WTC11 (cell line): ENCODE measurements at regions not wholly inside any gene's neighbourhood (a gene's known extent, or its start where the extent isn't known, plus 50 kb on each side); places are given as distances from the start of the nearest gene placed in this dataset.

ENCODE experiments used
- CTCF ChIP-seq: fragments of 200-600 bp; IDR thresholded peaks from 2 replicates; pipeline ENCODE4 v1.8.0; 2022; ENCODE audit warnings: antibody characterized with exemption
- ELF4 ChIP-seq: sonication (generic); formaldehyde crosslinking; IDR thresholded peaks from 2 replicates; pipeline ENCODE4 v1.8.1; 2022; ENCODE audit warnings: low read depth, mild to moderate bottlenecking, moderate library complexity, missing genetic modification reagents
- ESRRA ChIP-seq: sonication (generic); formaldehyde crosslinking; IDR thresholded peaks from 2 replicates; pipeline ENCODE4 v1.8.1; 2022; ENCODE audit warnings: mild to moderate bottlenecking, missing genetic modification reagents, borderline replicate concordance
- JAZF1 ChIP-seq: fragments of 250-450 bp; sonication (Bioruptor Pico); IDR thresholded peaks from 2 replicates; pipeline ENCODE4 v1.9.0; 2021; ENCODE audit warnings: moderate library complexity, mild to moderate bottlenecking, inconsistent platforms
- MLX ChIP-seq: sonication (generic); formaldehyde crosslinking; IDR thresholded peaks from 2 replicates; pipeline ENCODE4 v1.8.1; 2023; ENCODE audit warnings: mild to moderate bottlenecking, missing genetic modification reagents, moderate library complexity
- NR1H2 ChIP-seq: sonication (generic); formaldehyde crosslinking; IDR thresholded peaks from 2 replicates; pipeline ENCODE4 v1.9.0; 2021; ENCODE audit warnings: mild to moderate bottlenecking, moderate library complexity, missing genetic modification reagents
- STAT6 ChIP-seq: sonication (generic); formaldehyde crosslinking; conservative IDR thresholded peaks from 2 replicates; pipeline ENCODE4 v1.8.1; 2023; ENCODE audit warnings: mild to moderate bottlenecking, low read depth, missing genetic modification reagents, moderate library complexity
- TEAD4 ChIP-seq: sonication (generic); formaldehyde crosslinking; IDR thresholded peaks from 2 replicates; pipeline ENCODE4 v1.8.0; 2022; ENCODE audit warnings: mild to moderate bottlenecking, missing genetic modification reagents
- USF2 ChIP-seq: sonication (generic); formaldehyde crosslinking; IDR thresholded peaks from 2 replicates; pipeline ENCODE4 v1.8.1; 2023; ENCODE audit warnings: mild to moderate bottlenecking, missing genetic modification reagents, moderate library complexity
- ZNF121 ChIP-seq: sonication (generic); formaldehyde crosslinking; IDR thresholded peaks from 2 replicates; pipeline ENCODE4 v1.8.0; 2023; ENCODE audit warnings: missing genetic modification reagents
- ZNF138 ChIP-seq: sonication (generic); formaldehyde crosslinking; conservative IDR thresholded peaks from 2 replicates; pipeline ENCODE4 v1.8.1; 2022; ENCODE audit warnings: mild to moderate bottlenecking, moderate library complexity, missing genetic modification reagents

- TF ChIP-seq NR1H2 (no peak), CTCF (no peak), STAT6 (CRISPR knock-in tag) (no peak), ESRRA (CRISPR knock-in tag) (no peak), USF2 (CRISPR knock-in tag) (no peak), ELF4 (CRISPR knock-in tag) (no peak), MLX (no peak), ZNF138 (no peak), JAZF1 (CRISPR knock-in tag) (no peak), TEAD4 (no peak), ZNF121 (no peak)
Measured at GRCh38 chr18:75936862-75937261, 509.4 kb upstream of the SMIM21 start.
